H9 (cell line): ENCODE measurements at regions not wholly inside any gene's neighbourhood (a gene's known extent, or its start where the extent isn't known, plus 50 kb on each side); places are given as distances from the start of the nearest gene placed in this dataset.

ENCODE experiments used
- DNase-seq: peaks from one replicate; pipeline ENCODE4 v3.0.0-alpha.2; 2017
- H2AFZ ChIP-seq: one replicate; pipeline ENCODE4 v1.6.1; 2013; ENCODE audit warnings: mild to moderate bottlenecking, low read length, control low read depth, moderate library complexity
- H2AK5ac ChIP-seq: 2 replicates; pipeline ENCODE4 v1.6.1; 2013; ENCODE audit warnings: low read length, control low read depth, mixed read lengths; ENCODE audit not compliant: insufficient read length
- H2BK120ac ChIP-seq: one replicate; pipeline ENCODE4 v1.6.1; 2013; ENCODE audit warnings: low read depth, mild to moderate bottlenecking, low read length, control low read depth, inconsistent platforms; ENCODE audit not compliant: poor library complexity, severe bottlenecking
- H2BK12ac ChIP-seq: 2 replicates; pipeline ENCODE4 v1.6.1; 2013; ENCODE audit warnings: low read length, control low read depth, mixed read lengths, low read depth; ENCODE audit not compliant: insufficient read length
- H2BK15ac ChIP-seq: 2 replicates; pipeline ENCODE4 v1.6.1; 2013; ENCODE audit warnings: low read depth, low read length, control low read depth
- H2BK20ac ChIP-seq: one replicate; pipeline ENCODE4 v1.6.1; 2013; ENCODE audit warnings: low read depth, mild to moderate bottlenecking, low read length, control low read depth, inconsistent platforms; ENCODE audit not compliant: poor library complexity, severe bottlenecking
- H2BK5ac ChIP-seq: 2 replicates; pipeline ENCODE4 v1.6.1; 2013; ENCODE audit warnings: low read length, control low read depth, mixed read lengths; ENCODE audit not compliant: insufficient read length
- H3K14ac ChIP-seq: 2 replicates; pipeline ENCODE4 v1.6.1; 2013; ENCODE audit warnings: low read length, control low read depth; ENCODE audit not compliant: insufficient read depth
- H3K18ac ChIP-seq: 2 replicates; pipeline ENCODE4 v1.6.1; 2013; ENCODE audit warnings: low read depth, mild to moderate bottlenecking, mixed read lengths, low read length, control low read depth; ENCODE audit not compliant: insufficient read length
- H3K23ac ChIP-seq: 2 replicates; pipeline ENCODE4 v1.6.1; 2013; ENCODE audit warnings: low read length, control low read depth, mixed read lengths, low read depth; ENCODE audit not compliant: insufficient read length
- H3K23me2 ChIP-seq: 2 replicates; pipeline ENCODE4 v1.6.1; 2013; ENCODE audit warnings: low read depth, mild to moderate bottlenecking, mixed read lengths, low read length, control low read depth; ENCODE audit not compliant: insufficient read length, poor library complexity, severe bottlenecking
- H3K27ac ChIP-seq: 2 replicates; pipeline ENCODE4 v1.5.1; 2013; ENCODE audit warnings: low read length, control low read depth, mixed read lengths, low read depth; ENCODE audit not compliant: insufficient read length
- H3K27me3 ChIP-seq: 2 replicates; pipeline ENCODE4 v1.6.1; 2013; ENCODE audit warnings: low read length, control low read depth, inconsistent platforms; ENCODE audit not compliant: insufficient read depth
- H3K4ac ChIP-seq: 2 replicates; pipeline ENCODE4 v1.6.1; 2013; ENCODE audit warnings: low read depth, mild to moderate bottlenecking, control low read depth, inconsistent platforms, low read length, moderate library complexity
- H3K4me1 ChIP-seq: 2 replicates; pipeline ENCODE4 v1.6.1; 2013; ENCODE audit warnings: low read length, control low read depth, inconsistent platforms; ENCODE audit not compliant: insufficient read depth
- H3K4me2 ChIP-seq: 2 replicates; pipeline ENCODE4 v1.6.1; 2013; ENCODE audit warnings: low read length, control low read depth, mixed read lengths; ENCODE audit not compliant: insufficient read length, insufficient read depth
- H3K56ac ChIP-seq: 2 replicates; pipeline ENCODE4 v1.6.1; 2013; ENCODE audit warnings: low read depth, mild to moderate bottlenecking, mixed read lengths, low read length, control low read depth; ENCODE audit not compliant: insufficient read length
- H3K79me1 ChIP-seq: 2 replicates; pipeline ENCODE4 v1.6.1; 2013; ENCODE audit warnings: low read depth, mild to moderate bottlenecking, moderate library complexity, low read length, control low read depth, inconsistent platforms; ENCODE audit not compliant: insufficient read depth, poor library complexity, severe bottlenecking
- H3K79me2 ChIP-seq: 2 replicates; pipeline ENCODE4 v1.6.1; 2013; ENCODE audit warnings: low read length, control low read depth, inconsistent platforms; ENCODE audit not compliant: insufficient read depth
- H3K9ac ChIP-seq: 2 replicates; pipeline ENCODE4 v1.6.1; 2013; ENCODE audit warnings: low read length, control low read depth, mixed read lengths; ENCODE audit not compliant: insufficient read length; ENCODE audit errors: extremely low read depth
- H3K9me3 ChIP-seq: one replicate; pipeline ENCODE4 v1.6.1; 2013; ENCODE audit warnings: low read depth, low read length, inconsistent platforms; ENCODE audit not compliant: control insufficient read depth
- H3T11ph ChIP-seq: one replicate; pipeline ENCODE4 v1.6.1; 2013; ENCODE audit warnings: mild to moderate bottlenecking, low read length, control low read depth, inconsistent platforms
- H4K20me1 ChIP-seq: one replicate; pipeline ENCODE4 v1.6.1; 2013; ENCODE audit not compliant: control insufficient read depth, insufficient read length, insufficient read depth
- H4K5ac ChIP-seq: 2 replicates; pipeline ENCODE4 v1.6.1; 2013; ENCODE audit warnings: low read depth, mild to moderate bottlenecking, mixed read lengths, low read length, control low read depth; ENCODE audit not compliant: insufficient read length
- H4K8ac ChIP-seq: replicated peaks from 2 replicates; pipeline ENCODE4 v1.6.1; 2013; ENCODE audit warnings: low read length, control low read depth, mixed read lengths, low read depth; ENCODE audit not compliant: insufficient read length
- H4K91ac ChIP-seq: 2 replicates; pipeline ENCODE4 v1.6.1; 2013; ENCODE audit warnings: low read depth, mild to moderate bottlenecking, moderate library complexity, mixed read lengths, low read length, control low read depth; ENCODE audit not compliant: insufficient read length
- H3K27ac Mint-ChIP-seq, 3 experiments: 2 replicates in 2 of 3; 3 replicates in 1 of 3; pipeline ENCODE4 v1.8.0; 2020 to 2021; ENCODE audit warnings: mixed read lengths in 3 of 3, mild to moderate bottlenecking in 1 of 3, moderate library complexity in 1 of 3
- H3K27me3 Mint-ChIP-seq: 2 replicates; pipeline ENCODE4 v1.8.0; 2021; ENCODE audit warnings: low read depth, mild to moderate bottlenecking, moderate library complexity, mixed read lengths
- H3K36me3 Mint-ChIP-seq, 3 experiments: 2 replicates in 2 of 3; 3 replicates in 1 of 3; pipeline ENCODE4 v1.8.0; 2020 to 2021; ENCODE audit warnings: low read depth in 3 of 3, mixed read lengths in 3 of 3; ENCODE audit not compliant: insufficient read depth in 1 of 3
- H3K4me1 Mint-ChIP-seq, 2 experiments: 2 replicates each; pipeline ENCODE4 v1.8.0; 2020; ENCODE audit warnings: mixed read lengths in 2 of 2
- H3K4me3 Mint-ChIP-seq, 2 experiments: 2 replicates in 1 of 2; 3 replicates in 1 of 2; pipeline ENCODE4 v1.8.0; 2020 to 2021; ENCODE audit warnings: mild to moderate bottlenecking in 2 of 2, mixed read lengths in 2 of 2, moderate library complexity in 1 of 2
- H3K9me3 Mint-ChIP-seq, 2 experiments: 2 replicates in 1 of 2; 3 replicates in 1 of 2; pipeline ENCODE4 v1.8.0; 2020; ENCODE audit warnings: mild to moderate bottlenecking in 2 of 2, mixed read lengths in 2 of 2, moderate library complexity in 1 of 2
- CTCF ChIP-seq: fragments of 200-600 bp; sonication (generic); conservative IDR thresholded peaks from 3 replicates; pipeline ENCODE4 v1.8.0; 2021; ENCODE audit warnings: antibody characterized with exemption, mild to moderate bottlenecking
- WGBS: extraction: QIAGEN DNeasy Blood & Tissue Kit; methylation state at CpG from one replicate; pipeline ENCODE4 v1.1.7; 2013; ENCODE audit warnings: missing lambda C conversion rate, low lambda C conversion rate, mixed read lengths; ENCODE audit not compliant: insufficient read length; ENCODE audit errors: extremely low coverage; 5-methylcytosine and 5-hydroxymethylcytosine counted together

DNA sequence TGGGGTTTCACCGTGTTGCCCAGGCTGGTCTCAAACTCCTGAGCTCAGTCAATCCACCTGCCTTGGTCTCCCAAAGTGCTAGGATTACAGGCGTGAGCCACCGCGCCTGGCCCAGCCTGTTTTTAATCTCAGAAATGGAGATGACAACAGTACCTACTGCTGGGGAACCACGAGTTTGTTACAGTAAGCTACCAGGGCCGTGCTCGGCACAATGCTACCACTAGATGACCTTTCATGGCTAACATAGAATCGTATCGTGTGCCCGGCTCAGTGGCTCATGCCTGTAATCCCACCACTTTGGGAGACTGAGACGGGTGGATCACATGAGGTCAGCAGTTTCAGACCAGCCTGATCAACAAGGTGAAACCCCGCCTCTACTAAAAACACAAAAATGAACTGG, 90.8 kb upstream of the SLC34A2 start:
- Histone ChIP-seq H2AFZ (no peak overlapping the region), H3T11ph (no peak overlapping the region), H2BK5ac (no peak overlapping the region), H4K91ac (no peak overlapping the region), H3K4me2 (no peak overlapping the region), H4K20me1 (no peaks in the 10 kb centered on the region), H3K9ac (no peak overlapping the region), H3K18ac (no peak overlapping the region), H2BK12ac (no peak overlapping the region), H2BK15ac (no peak overlapping the region), H3K23ac (no peak overlapping the region), H2BK20ac (no peak overlapping the region), H2AK5ac (no peak overlapping the region), H3K56ac (no peak overlapping the region), H3K27ac (no peak overlapping the region), H2BK120ac (no peak overlapping the region), H3K79me1 (no peaks in the 10 kb centered on the region), H3K9me3 (no peaks in the 10 kb centered on the region), H3K4me1 (peaks cover 4% of the 10 kb centered on the region; the same call in 1 of the 2 replicates), H3K27me3 (no peaks in the 10 kb centered on the region), H3K14ac (no peak overlapping the region), H3K4ac (no peak overlapping the region), H3K79me2 (no peaks in the 10 kb centered on the region), H4K8ac (no peak overlapping the region), H3K23me2 (no peaks in the 10 kb centered on the region), H4K5ac (no peak overlapping the region)
- no CpG with 5 or more reads among the region's 12 CpGs for WGBS
- TF ChIP-seq CTCF, result peak; percentile 22; the same call in 1 of the 3 replicates
- Mint-ChIP-seq H3K27me3 (no peaks in the 10 kb centered on the region), H3K4me1 (peaks cover 14 to 19% of the 10 kb centered on the region in 2 experiments), H3K4me3 (no peak overlapping the region), H3K27ac (peak overlapping the region in 1 of 3 experiments; percentile 52; a peak in 1 of 7 replicates), H3K9me3 (no peaks in the 10 kb centered on the region), H3K36me3 (no peaks in the 10 kb centered on the region)
- no peak for DNase-seq
